SU-DHL-6 (cell line): ENCODE measurements at regions not wholly inside any gene's neighbourhood (a gene's known extent, or its start where the extent isn't known, plus 50 kb on each side); places are given as distances from the start of the nearest gene placed in this dataset.

Experiments
- H2AFZ ChIP-seq: fragments of 200-600 bp; sonication (generic); 2 replicates; pipeline ENCODE4 v1.6.1; 2014; ENCODE audit warnings: low read depth, mild to moderate bottlenecking, moderate library complexity, mixed read lengths, antibody characterized with exemption, low read length; ENCODE audit not compliant: severe bottlenecking
- H3F3A ChIP-seq: fragments of 200-600 bp; shearing (Covaris generic); 2 replicates; pipeline ENCODE4 v1.6.0; 2016; ENCODE audit warnings: antibody characterized with exemption, mild to moderate bottlenecking; ENCODE audit not compliant: insufficient read depth
- H3K27ac ChIP-seq: fragments of 200-600 bp; sonication (generic); 2 replicates; pipeline ENCODE4 v1.5.1; 2016; ENCODE audit warnings: low read depth, mild to moderate bottlenecking, low read length, moderate library complexity, mixed read lengths
- H3K27me3 ChIP-seq: fragments of 200-600 bp; sonication (generic), shearing (Covaris generic); 2 replicates; pipeline ENCODE4 v1.6.0; 2014; ENCODE audit warnings: mild to moderate bottlenecking, low read length
- H3K36me3 ChIP-seq: fragments of 200-600 bp; sonication (generic); 2 replicates; pipeline ENCODE4 v1.6.1; 2014; ENCODE audit warnings: mild to moderate bottlenecking, low read length, mixed read lengths
- H3K4me2 ChIP-seq: fragments of 300-600, 200-600 bp; shearing (Covaris generic), sonication (generic); 2 replicates; pipeline ENCODE4 v1.6.0; 2014; ENCODE audit warnings: low read length, low read depth, mild to moderate bottlenecking; ENCODE audit not compliant: poor library complexity, severe bottlenecking
- H3K4me3 ChIP-seq: fragments of 200-600 bp; sonication (generic); 2 replicates; pipeline ENCODE4 v1.5.1; 2014; ENCODE audit warnings: antibody characterized with exemption, low read length, mild to moderate bottlenecking, mixed read lengths; ENCODE audit not compliant: insufficient read depth, poor library complexity, severe bottlenecking
- H3K79me2 ChIP-seq: fragments of 200-600 bp; sonication (generic); 2 replicates; pipeline ENCODE4 v1.6.1; 2014; ENCODE audit warnings: mild to moderate bottlenecking, low read length, moderate library complexity; ENCODE audit not compliant: insufficient read depth
- H3K9ac ChIP-seq: fragments of 200-600 bp; sonication (generic); 2 replicates; pipeline ENCODE4 v1.7.0; 2014; ENCODE audit warnings: mild to moderate bottlenecking, low read length
- H3K9me2 ChIP-seq: fragments of 200-600 bp; sonication (generic); replicated peaks from 2 replicates; pipeline ENCODE4 v1.6.1; 2014; ENCODE audit warnings: low read length; ENCODE audit not compliant: insufficient read depth
- H3K9me3 ChIP-seq: fragments of 200-600 bp; sonication (generic); 2 replicates; pipeline ENCODE4 v1.6.1; 2014; ENCODE audit warnings: low read length, mixed read lengths; ENCODE audit not compliant: insufficient read depth
- H4K20me1 ChIP-seq: fragments of 200-600 bp; sonication (generic); 2 replicates; pipeline ENCODE4 v1.6.1; 2014; ENCODE audit warnings: low read depth, mild to moderate bottlenecking, antibody characterized with exemption, low read length, moderate library complexity, mixed read lengths
- EZH2phosphoT487 ChIP-seq: fragments of 200-600 bp; sonication (generic), shearing (Covaris generic); conservative IDR thresholded peaks from 2 replicates; pipeline ENCODE4 v1.6.1; 2018; ENCODE audit warnings: mild to moderate bottlenecking, antibody characterized with exemption, low read length, moderate library complexity, mixed read lengths
- TF ChIP-seq, protein P1 (sequence below): fragments of 200-600 bp; sonication (generic); IDR thresholded peaks from one replicate; pipeline ENCODE4 v1.5.1; 2017; ENCODE audit warnings: antibody characterized with exemption, mild to moderate bottlenecking, low read length, moderate library complexity; ENCODE audit not compliant: insufficient read depth, poor library complexity, severe bottlenecking

DNA sequence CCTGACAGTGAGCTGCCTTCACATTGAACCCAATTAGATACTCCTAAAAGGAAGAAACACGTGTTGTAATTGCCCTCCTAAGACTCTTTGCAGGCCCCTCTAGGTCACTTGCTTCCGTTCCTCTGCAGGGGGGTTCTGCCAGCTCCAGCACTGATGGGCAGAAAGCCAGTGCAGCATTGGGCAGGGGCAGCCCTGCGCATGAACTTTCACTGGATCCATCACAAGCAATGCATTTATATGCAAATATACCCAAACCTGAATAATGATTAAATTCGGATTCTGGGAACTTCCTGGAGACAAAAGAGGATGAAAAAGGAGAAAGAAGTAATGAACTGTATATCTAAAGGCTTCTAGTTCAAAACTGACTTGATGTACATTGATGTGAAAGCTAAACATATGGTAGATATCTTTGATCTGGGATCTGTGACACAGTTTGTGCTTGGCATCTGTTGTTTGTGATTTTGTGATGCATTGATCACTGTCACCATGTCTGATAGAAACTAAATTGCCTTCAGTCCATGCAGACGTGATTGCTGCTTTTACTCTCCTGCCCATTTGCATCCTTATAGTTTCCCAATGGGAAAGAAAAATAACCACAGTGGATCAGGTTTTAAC, 313.4 kb downstream of the DEPDC1B start:
- no peaks in the 10 kb centered on the region for H3K9me3 ChIP-seq
- H3K4me3 ChIP-seq = no peak overlapping the region
- no peak overlapping the region for H2AFZ ChIP-seq
- no peaks in the 10 kb centered on the region for H3K79me2 ChIP-seq
- H3K9me2 ChIP-seq = no peaks in the 10 kb centered on the region
- no peak overlapping the region for H3K27ac ChIP-seq
- H3K36me3 ChIP-seq = no peaks in the 10 kb centered on the region
- no peak for TF ChIP-seq EZH2phosphoT487
- TF ChIP-seq, protein P1, sequence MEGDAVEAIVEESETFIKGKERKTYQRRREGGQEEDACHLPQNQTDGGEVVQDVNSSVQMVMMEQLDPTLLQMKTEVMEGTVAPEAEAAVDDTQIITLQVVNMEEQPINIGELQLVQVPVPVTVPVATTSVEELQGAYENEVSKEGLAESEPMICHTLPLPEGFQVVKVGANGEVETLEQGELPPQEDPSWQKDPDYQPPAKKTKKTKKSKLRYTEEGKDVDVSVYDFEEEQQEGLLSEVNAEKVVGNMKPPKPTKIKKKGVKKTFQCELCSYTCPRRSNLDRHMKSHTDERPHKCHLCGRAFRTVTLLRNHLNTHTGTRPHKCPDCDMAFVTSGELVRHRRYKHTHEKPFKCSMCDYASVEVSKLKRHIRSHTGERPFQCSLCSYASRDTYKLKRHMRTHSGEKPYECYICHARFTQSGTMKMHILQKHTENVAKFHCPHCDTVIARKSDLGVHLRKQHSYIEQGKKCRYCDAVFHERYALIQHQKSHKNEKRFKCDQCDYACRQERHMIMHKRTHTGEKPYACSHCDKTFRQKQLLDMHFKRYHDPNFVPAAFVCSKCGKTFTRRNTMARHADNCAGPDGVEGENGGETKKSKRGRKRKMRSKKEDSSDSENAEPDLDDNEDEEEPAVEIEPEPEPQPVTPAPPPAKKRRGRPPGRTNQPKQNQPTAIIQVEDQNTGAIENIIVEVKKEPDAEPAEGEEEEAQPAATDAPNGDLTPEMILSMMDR = no peak
- H3F3A ChIP-seq = no peaks in the 10 kb centered on the region
- H3K9ac ChIP-seq = no peak overlapping the region
- H3K4me2 ChIP-seq = no peak overlapping the region
- H4K20me1 ChIP-seq = no peaks in the 10 kb centered on the region
- no peaks in the 10 kb centered on the region for H3K27me3 ChIP-seq

DNA sequence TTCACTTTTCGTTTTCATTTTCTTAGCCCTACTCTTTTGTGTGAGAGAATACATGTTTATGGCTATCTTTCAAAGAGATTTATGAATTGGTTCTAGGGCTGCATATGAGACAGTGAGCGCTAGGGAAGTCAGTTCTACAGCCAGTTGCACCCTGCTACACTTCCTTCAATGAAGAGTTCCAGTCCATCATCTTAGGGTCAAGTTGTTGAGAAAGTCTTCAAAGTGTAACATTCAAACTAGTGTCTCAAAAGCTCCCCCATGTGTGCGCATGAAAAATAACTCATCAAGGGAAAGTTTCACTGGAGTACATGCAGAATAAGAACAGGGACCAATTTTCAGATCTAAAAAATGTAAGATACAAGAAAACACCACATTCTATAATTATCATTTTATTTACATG, 317.2 kb downstream of the DEPDC1B start:
- Histone ChIP-seq H3K36me3 (no peaks in the 10 kb centered on the region), H3K9ac (no peak overlapping the region), H3F3A (no peaks in the 10 kb centered on the region), H2AFZ (no peak overlapping the region), H3K9me2 (no peaks in the 10 kb centered on the region), H3K79me2 (no peaks in the 10 kb centered on the region), H3K27ac (no peak overlapping the region), H4K20me1 (no peaks in the 10 kb centered on the region), H3K4me2 (no peak overlapping the region), H3K27me3 (no peaks in the 10 kb centered on the region), H3K4me3 (no peak overlapping the region), H3K9me3 (no peaks in the 10 kb centered on the region)
- TF ChIP-seq, protein P1 = peak; percentile 22
- no peak for TF ChIP-seq EZH2phosphoT487

DNA sequence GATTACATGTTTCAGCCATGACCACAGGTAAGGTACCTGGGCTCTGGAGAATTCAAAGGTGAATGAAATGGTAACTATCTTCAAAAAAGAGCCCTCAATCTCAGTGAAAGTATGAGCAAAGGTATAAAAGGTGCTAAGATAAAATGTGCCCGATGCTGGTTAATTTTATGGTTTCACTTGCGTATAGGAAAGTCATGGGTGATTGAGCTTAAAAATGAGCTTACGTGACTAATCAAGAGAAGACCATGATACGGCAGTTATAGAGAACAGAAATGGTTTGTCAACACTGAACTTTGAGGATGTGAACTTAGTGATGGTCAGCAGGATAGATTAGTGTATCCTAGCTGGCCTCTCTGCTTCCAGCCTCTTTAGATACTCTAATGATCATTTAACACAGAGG, 320.1 kb downstream of the DEPDC1B start:
- Histone ChIP-seq H3K27ac (no peak overlapping the region), H3K4me3 (no peak overlapping the region)

More for the DNA sequence above, 320.1 kb downstream of the DEPDC1B start:
- Histone ChIP-seq H3K4me2 (no peak overlapping the region), H3K9ac (no peak overlapping the region), H3K36me3 (no peaks in the 10 kb centered on the region), H4K20me1 (no peaks in the 10 kb centered on the region), H3K79me2 (no peaks in the 10 kb centered on the region), H2AFZ (no peak overlapping the region), H3K27me3 (no peaks in the 10 kb centered on the region), H3K9me2 (no peaks in the 10 kb centered on the region), H3K9me3 (no peaks in the 10 kb centered on the region), H3F3A (no peaks in the 10 kb centered on the region)
- TF ChIP-seq, protein P1 = no peak
- TF ChIP-seq EZH2phosphoT487 = no peak
